Activated CD4-positive, alpha-beta T cell treated with anti-CD3 and anti-CD28 coated beads for 36 hours (primary cell): ENCODE measurements at regions not wholly inside any gene's neighbourhood (a gene's known extent, or its start where the extent isn't known, plus 50 kb on each side); places are given as distances from the start of the nearest gene placed in this dataset.

Experiments
- ATAC-seq: fragments of 200-7000 bp; cut with Tn5 transposase; one replicate; pipeline ENCODE4 v1.10.0; 2021; ENCODE audit warnings: mild to moderate bottlenecking, moderate library complexity
- CTCF ChIA-PET: fragments of 350-600 bp; sonication (Branson Sonifier 250); formaldehyde crosslinking; loops from one replicate; lab custom pipeline; 2021; ENCODE audit warnings: antibody characterized with exemption; lab: Charles Lee
- POLR2A ChIA-PET: fragments of 350-600 bp; sonication (Branson Sonifier 250); formaldehyde crosslinking; loops from one replicate; lab custom pipeline; 2021; ENCODE audit warnings: antibody characterized with exemption, inconsistent platforms; lab: Charles Lee
- DNase-seq: peaks from one replicate; pipeline ENCODE4 v3.0.0-alpha.2; 2020
- H3K27ac Mint-ChIP-seq: one replicate; pipeline ENCODE4 v1.8.0; 2021; ENCODE audit warnings: mixed read lengths
- H3K27me3 Mint-ChIP-seq: one replicate; pipeline ENCODE4 v1.8.0; 2021; ENCODE audit warnings: mixed read lengths
- H3K36me3 Mint-ChIP-seq: one replicate; pipeline ENCODE4 v1.8.0; 2021; ENCODE audit warnings: low read depth, mixed read lengths
- H3K4me1 Mint-ChIP-seq: one replicate; pipeline ENCODE4 v1.8.0; 2021; ENCODE audit warnings: mixed read lengths
- H3K4me3 Mint-ChIP-seq: one replicate; pipeline ENCODE4 v1.8.0; 2021; ENCODE audit warnings: mild to moderate bottlenecking, moderate library complexity, mixed read lengths
- H3K9me3 Mint-ChIP-seq: one replicate; pipeline ENCODE4 v1.8.0; 2021; ENCODE audit warnings: low read depth, mixed read lengths
- intact Hi-C, 2 experiments: fragments of 100-400 bp; cut with DNase I in 1 of 2; cut with micrococcal nuclease in 1 of 2; formaldehyde crosslinking; loops; one replicate each; pipeline versions ENCODE4 v1.14.2 to v1.15.1; 2022 to 2024; cut with DNase I, micrococcal nuclease

DNA sequence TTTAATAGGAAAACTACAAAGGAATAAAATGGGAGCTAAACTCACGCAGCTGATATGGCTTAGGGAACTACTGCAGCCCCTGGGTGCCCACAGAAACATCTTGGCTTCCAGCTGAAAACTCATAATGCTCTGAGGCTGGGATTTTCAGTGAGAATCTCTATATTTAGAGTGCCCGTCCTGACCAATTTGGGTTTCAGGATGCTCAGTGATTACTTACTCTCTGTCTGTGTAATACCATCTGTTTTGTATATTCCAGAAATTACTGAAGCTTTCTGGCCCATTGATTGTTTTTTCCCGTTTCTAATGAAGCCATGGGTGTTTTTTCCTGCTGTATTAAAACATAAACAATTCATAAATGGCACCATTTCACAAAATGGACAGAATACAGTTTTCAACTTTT is 50.6 kb upstream of the ZNF385D start:
- H3K27me3 Mint-ChIP-seq = no peaks in the 10 kb centered on the region
- H3K27ac Mint-ChIP-seq = no peak overlapping the region
- POLR2A ChIA-PET = no interaction called here
- ATAC-seq (no peak), DNase-seq (no peak)
- no peaks in the 10 kb centered on the region for H3K4me1 Mint-ChIP-seq
- H3K4me3 Mint-ChIP-seq = no peak overlapping the region
- intact Hi-C loops = no loop called here
- no peaks in the 10 kb centered on the region for H3K36me3 Mint-ChIP-seq
- CTCF ChIA-PET = no interaction called here
- H3K9me3 Mint-ChIP-seq = peaks cover 9% of the 10 kb centered on the region

DNA sequence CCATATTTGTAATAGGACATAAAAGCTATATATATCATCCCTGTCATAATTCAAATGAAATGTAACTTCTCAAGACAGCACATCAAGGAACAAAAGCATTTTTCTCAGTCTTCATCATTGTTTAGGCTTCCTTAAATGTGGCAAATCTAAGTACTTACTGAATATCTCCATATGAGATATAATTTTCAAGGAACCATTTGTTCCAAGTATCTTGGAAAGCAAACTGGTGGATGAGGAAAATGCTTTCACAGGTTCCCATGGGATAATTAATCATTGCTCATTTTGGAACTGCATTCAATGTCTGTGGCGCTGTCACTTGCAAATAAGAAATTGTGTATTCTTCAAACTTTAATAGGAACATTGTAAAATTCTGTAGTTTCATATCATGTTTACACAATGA is 52.6 kb upstream of the ZNF385D start:
- Mint-ChIP-seq H3K9me3 (peaks cover 11% of the 10 kb centered on the region), H3K27me3 (no peaks in the 10 kb centered on the region), H3K27ac (no peak overlapping the region), H3K4me3 (no peak overlapping the region), H3K4me1 (no peaks in the 10 kb centered on the region), H3K36me3 (no peaks in the 10 kb centered on the region)
- no peak for ATAC-seq
- intact Hi-C loops = no loop called here
- DNase-seq = no peak
- ChIA-PET POLR2A (no interaction called here), CTCF (no interaction called here)

DNA sequence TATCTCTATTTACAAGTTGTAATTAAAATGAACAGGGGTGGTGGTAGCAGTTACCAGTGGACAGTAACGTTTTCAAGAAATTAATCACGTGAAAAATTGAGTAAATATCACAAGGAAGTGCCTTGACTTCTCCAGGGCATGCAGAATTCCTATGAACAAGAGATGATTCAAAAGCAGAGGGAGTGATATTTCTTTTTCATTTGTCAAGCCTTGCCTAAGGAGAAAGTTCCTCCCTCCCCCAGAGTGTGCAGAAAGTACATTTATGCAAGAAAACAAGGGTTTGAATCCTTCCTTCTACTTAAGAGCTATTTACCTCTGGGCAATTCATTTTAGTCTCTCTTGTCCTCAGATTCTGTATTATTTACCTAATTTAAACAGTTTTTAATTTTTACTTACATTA is 53.3 kb upstream of the ZNF385D start:
- ChIA-PET POLR2A (no interaction called here), CTCF (interaction anchor here (0.6 kb wide), 1 partner anchor 574 kb away, joined by 3 read pairs; no protein-coding TSS in a partner anchor)
- Mint-ChIP-seq H3K27ac (no peak overlapping the region), H3K4me1 (no peaks in the 10 kb centered on the region), H3K4me3 (no peak overlapping the region), H3K9me3 (peaks cover 6% of the 10 kb centered on the region), H3K36me3 (no peaks in the 10 kb centered on the region), H3K27me3 (no peaks in the 10 kb centered on the region)
- ATAC-seq (no peak), DNase-seq (no peak)
- intact Hi-C loops = no loop called here

DNA sequence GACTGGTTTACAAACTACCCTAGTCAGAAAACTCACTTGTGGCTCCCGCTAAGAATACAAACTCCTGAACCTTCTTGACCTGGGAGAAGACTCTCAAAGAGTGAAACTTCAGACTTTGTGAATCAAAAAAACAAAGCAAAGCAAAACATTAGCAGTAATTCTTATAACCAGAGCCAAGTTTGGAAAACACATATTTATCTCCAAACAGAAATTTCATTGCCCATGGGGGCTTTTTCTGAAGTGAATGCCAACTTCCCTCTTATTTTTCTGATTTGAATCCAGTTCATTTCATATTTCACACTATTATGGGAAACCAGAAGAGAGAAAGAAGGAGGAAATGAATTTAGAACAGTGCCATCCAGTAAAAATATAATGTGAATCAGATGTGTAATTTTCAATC is 55.7 kb upstream of the ZNF385D start:
- ChIA-PET CTCF (no interaction called here), POLR2A (no interaction called here)

DNA sequence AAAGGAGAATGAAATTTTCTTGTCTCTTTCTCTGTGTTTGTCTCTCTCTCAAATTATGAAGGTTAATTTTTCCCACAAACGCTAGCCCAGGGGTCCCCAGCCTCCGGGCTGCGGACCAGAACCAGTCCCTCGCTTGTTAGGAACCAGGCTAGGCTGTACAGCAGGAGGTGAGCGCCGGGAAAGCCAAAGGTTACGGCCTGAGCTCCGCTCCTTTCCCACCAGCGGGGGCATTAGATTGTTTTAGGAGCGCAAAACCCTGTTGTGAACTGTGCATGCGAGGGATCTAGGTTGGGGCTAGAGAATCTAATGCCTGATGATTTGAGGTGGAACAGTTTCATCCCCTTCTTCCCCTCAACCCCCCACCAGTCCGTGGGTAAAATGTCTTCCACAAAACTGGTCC is 74.7 kb upstream of the ZNF385D start:
- H3K27ac Mint-ChIP-seq = no peak overlapping the region
- H3K4me3 Mint-ChIP-seq = no peak overlapping the region
- CTCF ChIA-PET = no interaction called here
- peaks cover 5% of the 10 kb centered on the region for H3K9me3 Mint-ChIP-seq
- H3K4me1 Mint-ChIP-seq = no peaks in the 10 kb centered on the region
- POLR2A ChIA-PET = no interaction called here
- no peak for ATAC-seq
- intact Hi-C loops = no loop called here
- H3K36me3 Mint-ChIP-seq = no peaks in the 10 kb centered on the region
- no peaks in the 10 kb centered on the region for H3K27me3 Mint-ChIP-seq
- no peak for DNase-seq

More for the DNA sequence above, 55.7 kb upstream of the ZNF385D start:
- no peak overlapping the region for H3K4me3 Mint-ChIP-seq
- H3K27ac Mint-ChIP-seq = no peak overlapping the region
- H3K36me3 Mint-ChIP-seq = no peaks in the 10 kb centered on the region
- DNase-seq (no peak), ATAC-seq (no peak)
- intact Hi-C loops = no loop called here
- no peaks in the 10 kb centered on the region for H3K4me1 Mint-ChIP-seq
- no peaks in the 10 kb centered on the region for H3K27me3 Mint-ChIP-seq
- H3K9me3 Mint-ChIP-seq = peaks cover 3% of the 10 kb centered on the region

DNA sequence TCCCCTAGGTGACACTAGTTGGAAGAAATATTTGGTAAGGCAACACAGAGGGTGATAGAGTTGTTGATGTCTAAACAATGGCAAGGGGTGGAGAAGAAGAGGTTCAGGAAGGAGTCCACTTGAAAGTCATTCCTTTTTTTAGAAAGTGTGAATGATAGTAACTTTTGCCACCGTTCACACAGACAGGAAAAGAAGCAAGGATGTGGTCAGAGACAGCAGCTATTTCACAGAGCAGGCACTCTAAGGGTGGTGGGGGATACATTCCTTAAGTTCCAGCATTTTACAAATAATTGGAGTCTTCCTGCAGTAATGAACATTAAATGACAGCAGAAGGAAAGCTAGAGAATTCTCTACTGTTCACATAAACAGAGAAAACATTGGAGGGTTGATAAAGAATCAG is 75.4 kb upstream of the ZNF385D start:
- Mint-ChIP-seq H3K4me1 (no peaks in the 10 kb centered on the region), H3K9me3 (peaks cover 5% of the 10 kb centered on the region), H3K27me3 (no peaks in the 10 kb centered on the region), H3K4me3 (no peak overlapping the region), H3K36me3 (no peaks in the 10 kb centered on the region), H3K27ac (no peak overlapping the region)
- ChIA-PET CTCF (no interaction called here), POLR2A (no interaction called here)
- no peak for ATAC-seq
- no peak for DNase-seq
- intact Hi-C loops = no loop called here

DNA sequence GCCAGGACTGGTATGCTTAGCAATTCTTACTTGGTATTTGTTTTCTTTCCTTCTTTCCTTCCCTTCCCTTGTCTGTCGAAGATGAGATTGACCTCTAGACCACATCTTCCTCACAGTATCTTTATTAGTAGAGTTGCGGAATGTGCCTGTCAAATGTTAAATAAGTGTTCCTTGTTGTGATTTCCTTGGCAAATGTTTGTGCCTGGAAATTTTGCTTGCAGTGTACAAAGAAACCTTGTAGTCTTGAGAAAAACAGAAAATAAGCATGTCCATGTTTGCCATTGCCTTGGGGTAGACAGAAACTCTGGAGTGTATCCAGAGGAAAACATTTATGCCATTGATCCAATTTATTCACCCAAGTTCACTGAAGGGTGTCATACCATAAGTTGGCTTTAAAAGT is 79.5 kb upstream of the ZNF385D start:
- H3K9me3 Mint-ChIP-seq = peaks cover 7% of the 10 kb centered on the region
- H3K27me3 Mint-ChIP-seq = no peaks in the 10 kb centered on the region
- POLR2A ChIA-PET = no interaction called here
- H3K36me3 Mint-ChIP-seq = no peaks in the 10 kb centered on the region
- DNase-seq (no peak), ATAC-seq (no peak)
- CTCF ChIA-PET = no interaction called here
- H3K4me3 Mint-ChIP-seq = no peak overlapping the region
- intact Hi-C loops = no loop called here
- H3K27ac Mint-ChIP-seq = no peak overlapping the region
- no peaks in the 10 kb centered on the region for H3K4me1 Mint-ChIP-seq

DNA sequence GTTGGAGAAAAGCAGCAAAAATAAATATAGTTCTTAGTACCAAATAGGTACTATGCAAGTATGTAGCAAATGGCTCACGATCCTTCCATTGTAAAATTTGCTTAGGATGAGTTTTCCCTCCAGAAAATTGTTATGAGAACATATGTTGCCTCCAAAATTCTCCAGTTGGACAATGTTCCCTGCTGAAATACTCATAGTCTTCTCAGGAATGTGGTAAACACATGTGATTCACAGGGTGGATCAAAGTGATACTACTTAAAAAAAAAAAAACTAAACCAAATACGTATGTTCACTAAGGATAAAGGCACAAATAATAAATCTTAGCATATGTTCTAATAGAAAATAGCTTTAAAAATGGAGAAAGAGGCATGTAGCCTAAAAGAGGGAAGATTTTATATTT is 84.3 kb upstream of the ZNF385D start:
- intact Hi-C loops = no loop called here
- peaks cover 4% of the 10 kb centered on the region for H3K9me3 Mint-ChIP-seq
- no peak overlapping the region for H3K27ac Mint-ChIP-seq
- ChIA-PET CTCF (no interaction called here), POLR2A (no interaction called here)
- DNase-seq (no peak), ATAC-seq (no peak)
- H3K4me3 Mint-ChIP-seq = no peak overlapping the region
- H3K4me1 Mint-ChIP-seq = no peaks in the 10 kb centered on the region
- no peaks in the 10 kb centered on the region for H3K36me3 Mint-ChIP-seq
- no peaks in the 10 kb centered on the region for H3K27me3 Mint-ChIP-seq

DNA sequence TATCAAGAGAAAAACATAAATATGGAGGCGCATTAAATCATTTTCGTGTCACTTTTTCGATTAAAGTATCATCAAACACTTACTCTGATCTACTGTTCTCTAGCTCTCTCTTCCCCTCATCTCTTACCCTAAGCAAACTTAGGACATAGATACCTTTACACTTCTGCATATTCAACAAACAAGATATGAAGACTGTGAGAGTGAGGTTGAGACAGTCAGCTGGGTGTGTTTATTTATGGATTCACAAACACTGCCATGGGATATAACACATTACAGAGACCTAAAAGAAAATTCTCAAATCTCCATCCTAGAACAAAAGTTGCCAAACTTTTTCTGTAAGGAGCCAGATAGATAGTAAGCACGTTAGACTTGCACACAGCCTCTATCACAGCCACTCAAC is 85.2 kb upstream of the ZNF385D start:
- no peak overlapping the region for H3K4me3 Mint-ChIP-seq
- DNase-seq (no peak), ATAC-seq (no peak)
- no peaks in the 10 kb centered on the region for H3K36me3 Mint-ChIP-seq
- POLR2A ChIA-PET = no interaction called here
- H3K27ac Mint-ChIP-seq = no peak overlapping the region
- H3K4me1 Mint-ChIP-seq = no peaks in the 10 kb centered on the region
- H3K9me3 Mint-ChIP-seq = peaks cover 1% of the 10 kb centered on the region
- H3K27me3 Mint-ChIP-seq = no peaks in the 10 kb centered on the region
- intact Hi-C loops = no loop called here
- CTCF ChIA-PET = no interaction called here

DNA sequence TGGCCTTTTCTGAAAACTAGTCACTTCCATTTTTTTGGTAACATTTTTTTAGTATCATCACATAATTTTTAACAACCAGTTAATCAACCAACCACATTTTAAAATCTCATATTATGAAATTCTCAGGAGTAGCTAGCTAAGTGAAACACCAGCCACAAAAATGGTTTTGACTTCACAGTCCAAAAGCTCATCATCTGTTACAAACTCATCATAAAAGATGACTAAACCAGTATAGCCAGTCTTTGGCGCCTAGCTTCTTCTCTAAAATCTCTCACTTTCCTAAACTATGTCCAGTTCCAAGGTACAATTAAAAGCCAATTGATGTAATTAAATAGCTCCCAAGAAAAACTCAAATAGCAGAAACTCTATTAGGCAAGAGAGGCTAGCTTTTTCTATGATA is 88.2 kb upstream of the ZNF385D start:
- CTCF ChIA-PET = no interaction called here
- Mint-ChIP-seq H3K27ac (no peak overlapping the region), H3K27me3 (no peaks in the 10 kb centered on the region), H3K4me3 (no peak overlapping the region), H3K4me1 (no peaks in the 10 kb centered on the region), H3K9me3 (no peaks in the 10 kb centered on the region), H3K36me3 (no peaks in the 10 kb centered on the region)
- intact Hi-C loops = no loop called here
- DNase-seq = no peak
- ATAC-seq = no peak
- POLR2A ChIA-PET = interaction anchor here (0.7 kb wide), 1 partner anchor 292 kb away, joined by 3 read pairs; no protein-coding TSS in a partner anchor

DNA sequence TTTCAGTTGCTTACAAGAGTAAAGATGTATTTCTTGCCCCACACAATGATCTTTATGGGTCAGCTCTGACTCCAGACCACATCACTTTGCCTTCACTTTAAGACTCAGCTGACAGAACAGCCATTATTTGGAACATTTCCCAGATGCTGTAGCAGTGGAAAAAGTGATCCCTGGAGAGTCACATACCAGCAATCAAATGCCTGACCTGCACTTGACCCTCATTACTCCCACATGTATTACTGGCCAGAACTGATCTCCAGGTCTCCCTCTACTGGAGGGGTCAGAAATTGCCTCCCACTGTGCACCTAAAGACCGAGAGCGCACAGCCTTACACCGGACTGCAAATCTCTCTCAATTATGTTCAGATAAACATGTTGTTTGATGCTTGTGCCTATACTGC is 88.6 kb upstream of the ZNF385D start:
- no peaks in the 10 kb centered on the region for H3K9me3 Mint-ChIP-seq
- DNase-seq = no peak
- ChIA-PET CTCF (no interaction called here), POLR2A (interaction anchor here (0.7 kb wide), 1 partner anchor 292 kb away, joined by 3 read pairs; no protein-coding TSS in a partner anchor)
- H3K27ac Mint-ChIP-seq = no peak overlapping the region
- intact Hi-C loops = no loop called here
- ATAC-seq = no peak
- H3K4me3 Mint-ChIP-seq = no peak overlapping the region
- H3K36me3 Mint-ChIP-seq = no peaks in the 10 kb centered on the region
- no peaks in the 10 kb centered on the region for H3K27me3 Mint-ChIP-seq
- no peaks in the 10 kb centered on the region for H3K4me1 Mint-ChIP-seq

DNA sequence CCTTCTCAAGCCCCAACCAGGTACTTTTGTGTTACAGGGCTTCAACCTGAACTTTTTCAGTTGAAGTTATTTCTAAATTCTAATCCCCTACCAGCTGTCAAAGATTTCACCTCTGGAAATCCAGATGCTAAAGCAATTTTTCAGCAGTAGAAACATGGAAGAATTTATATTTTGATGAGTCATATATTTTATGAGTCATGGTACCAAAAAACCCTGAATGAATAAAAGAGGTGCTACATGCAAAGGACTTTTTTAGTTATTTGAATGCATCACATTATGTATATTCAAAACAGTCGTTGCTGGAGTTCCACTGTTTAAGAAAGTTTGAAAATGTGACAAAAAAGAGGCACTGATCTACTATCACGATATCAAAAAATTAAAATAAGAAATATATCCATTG is 96.0 kb upstream of the ZNF385D start:
- H3K4me1 Mint-ChIP-seq = no peaks in the 10 kb centered on the region
- intact Hi-C loops = no loop called here
- no peak overlapping the region for H3K4me3 Mint-ChIP-seq
- POLR2A ChIA-PET = no interaction called here
- CTCF ChIA-PET = no interaction called here
- no peaks in the 10 kb centered on the region for H3K27me3 Mint-ChIP-seq
- DNase-seq (no peak), ATAC-seq (no peak)
- peaks cover 3% of the 10 kb centered on the region for H3K9me3 Mint-ChIP-seq
- H3K27ac Mint-ChIP-seq = no peak overlapping the region
- H3K36me3 Mint-ChIP-seq = no peaks in the 10 kb centered on the region
